Erythroblast (primary cell): ENCODE measurements at regions not wholly inside any gene's neighbourhood (a gene's known extent, or its start where the extent isn't known, plus 50 kb on each side); places are given as distances from the start of the nearest gene placed in this dataset.

ENCODE experiments used
- DNase-seq, 2 experiments: peaks; one replicate each; lab custom pipeline; 2025; lab: John Stamatoyannopoulos, UW
- GATA1 ChIP-seq: IDR thresholded peaks from 2 replicates; pipeline ENCODE4 v1.6.1; 2011; ENCODE audit warnings: low read depth, mild to moderate bottlenecking, control low read depth, low read length, moderate library complexity
- POLR2A ChIP-seq: IDR thresholded peaks from 2 replicates; pipeline ENCODE4 v1.6.1; 2011; ENCODE audit warnings: mild to moderate bottlenecking, low read length

DNA sequence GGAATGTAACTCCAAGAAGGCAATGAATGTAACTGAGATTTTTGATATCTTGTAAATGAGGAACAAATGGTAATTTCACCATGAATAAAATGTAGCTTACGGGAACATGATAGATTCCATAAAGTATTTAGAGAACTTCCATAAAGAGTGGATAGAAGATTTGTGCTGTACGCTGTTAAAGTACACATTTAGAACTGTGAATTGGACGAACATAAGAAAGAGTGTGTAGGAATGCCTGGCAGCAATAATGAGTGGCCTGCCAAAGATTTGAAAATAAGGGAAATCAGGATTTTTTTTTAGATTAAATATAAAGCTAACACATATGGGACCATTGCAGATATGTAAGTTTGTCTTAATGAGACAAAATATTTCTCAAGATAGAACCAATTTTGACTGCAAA, 1153.3 kb upstream of the EYS start:
- TF ChIP-seq POLR2A (no peak), GATA1 (no peak)
- DNase-seq, result no peak

DNA sequence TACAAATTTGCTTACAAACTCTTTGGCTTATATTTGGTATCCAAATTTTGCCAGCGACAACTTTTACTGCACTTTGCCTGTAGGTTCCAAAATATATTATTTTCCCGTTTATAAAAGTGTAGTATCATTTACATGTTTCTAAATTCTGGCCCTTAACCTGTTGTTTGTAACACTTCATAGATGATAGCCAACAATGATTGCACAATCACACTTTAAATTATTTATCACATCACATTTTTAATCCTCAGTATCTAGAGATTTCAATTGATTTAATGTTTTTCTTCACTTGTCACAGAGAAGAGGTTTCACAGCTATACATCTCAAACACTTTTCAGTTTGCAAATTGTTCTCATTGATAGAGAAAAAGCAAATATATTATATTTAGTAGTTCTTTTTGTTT, 1151.2 kb upstream of the EYS start:
- DNase-seq, result no peak
- TF ChIP-seq GATA1 (no peak), POLR2A (no peak)

DNA sequence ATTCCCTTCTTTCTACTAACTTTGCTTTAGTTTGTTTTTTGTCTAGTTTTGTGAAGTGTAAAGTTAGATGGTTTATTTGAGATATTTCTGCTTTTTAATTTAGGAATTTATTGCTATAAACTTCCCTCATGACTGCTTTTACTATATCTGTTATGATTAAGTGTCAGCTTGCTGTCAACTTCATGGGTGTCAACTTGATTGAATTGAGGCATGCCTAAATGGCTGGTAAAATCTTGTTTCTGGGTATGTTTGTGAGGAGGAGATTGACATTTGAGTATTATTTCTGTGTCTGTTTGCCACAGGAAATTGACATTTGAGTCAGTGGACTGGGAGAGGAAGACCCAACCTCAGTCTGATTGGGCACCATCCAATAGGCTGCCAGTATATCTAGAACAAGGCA, 1147.0 kb upstream of the EYS start:
- no peak for DNase-seq
- no peak for TF ChIP-seq GATA1
- TF ChIP-seq POLR2A, result no peak

DNA sequence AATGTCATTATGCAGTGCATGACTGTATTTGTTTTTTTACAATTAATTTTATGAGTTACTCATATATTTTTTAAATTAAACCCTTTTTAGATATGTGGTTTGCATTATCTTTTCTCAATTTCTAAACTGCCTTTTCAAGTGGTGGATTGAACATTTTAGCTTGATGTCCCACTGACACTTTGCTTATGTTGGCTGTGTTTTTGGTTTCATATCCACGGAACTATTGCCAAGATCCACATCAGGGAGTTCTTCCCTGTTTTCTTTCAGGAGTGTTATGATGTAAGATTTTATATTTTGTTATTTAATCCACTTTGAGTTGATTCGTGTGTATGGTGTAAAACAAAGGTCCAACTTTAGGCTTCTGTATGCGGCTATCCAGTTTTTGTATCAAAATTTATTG, 1144.9 kb upstream of the EYS start:
- no peak for DNase-seq
- TF ChIP-seq GATA1 (no peak), POLR2A (no peak)

DNA sequence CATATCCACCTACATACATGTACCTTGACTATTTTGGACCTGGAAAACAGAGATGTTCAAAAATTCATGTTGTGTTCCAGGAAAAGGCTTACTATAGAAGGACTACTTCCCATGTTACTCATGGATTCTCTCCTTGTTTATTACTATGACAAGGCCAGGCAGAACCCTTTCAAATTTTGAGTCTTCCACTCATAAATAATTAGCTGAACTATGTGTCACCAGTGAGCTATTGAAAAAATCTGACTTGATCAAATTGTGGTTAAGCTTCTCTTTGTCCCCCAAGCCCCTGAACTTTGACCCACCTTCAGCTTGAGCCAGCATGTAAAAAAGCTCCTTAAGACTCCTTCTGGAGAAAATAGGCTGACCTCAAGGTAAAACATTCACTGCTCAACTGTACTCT, 1142.8 kb upstream of the EYS start:
- TF ChIP-seq POLR2A (no peak), GATA1 (no peak)
- DNase-seq, result no peak

DNA sequence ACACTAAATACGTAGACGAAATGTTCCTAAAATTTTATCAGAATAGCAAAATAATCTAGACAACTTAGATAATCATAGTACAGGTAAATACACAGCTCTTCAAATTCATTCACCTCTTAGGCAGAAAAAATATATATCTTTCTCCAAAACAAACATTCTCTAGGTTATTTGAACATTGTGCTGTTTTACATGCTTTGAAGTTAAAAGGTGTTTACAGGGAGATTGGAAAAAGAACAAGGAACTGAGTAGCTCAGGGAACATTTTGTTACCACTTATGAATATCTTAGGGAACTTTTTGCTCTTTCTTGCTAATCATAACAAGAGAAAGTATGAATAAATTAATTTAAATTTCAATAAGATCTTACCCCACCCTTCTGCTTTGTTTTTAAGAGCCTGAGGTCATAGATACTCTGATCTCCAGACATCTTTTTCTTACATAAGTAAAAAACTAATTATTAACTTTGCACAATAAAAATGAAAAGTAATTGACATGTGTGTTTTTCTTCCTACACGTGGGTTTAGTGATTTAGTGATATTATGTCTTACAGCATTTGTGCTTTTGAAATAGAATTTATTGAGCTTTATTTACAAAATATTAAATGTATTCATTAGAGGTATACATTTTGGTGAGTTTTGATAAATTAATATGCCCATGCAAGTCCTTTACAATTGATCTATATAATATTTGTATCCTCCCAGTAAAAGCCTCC, 1141.4 kb upstream of the EYS start:
- TF ChIP-seq GATA1 (no peak), POLR2A (no peak)

DNA sequence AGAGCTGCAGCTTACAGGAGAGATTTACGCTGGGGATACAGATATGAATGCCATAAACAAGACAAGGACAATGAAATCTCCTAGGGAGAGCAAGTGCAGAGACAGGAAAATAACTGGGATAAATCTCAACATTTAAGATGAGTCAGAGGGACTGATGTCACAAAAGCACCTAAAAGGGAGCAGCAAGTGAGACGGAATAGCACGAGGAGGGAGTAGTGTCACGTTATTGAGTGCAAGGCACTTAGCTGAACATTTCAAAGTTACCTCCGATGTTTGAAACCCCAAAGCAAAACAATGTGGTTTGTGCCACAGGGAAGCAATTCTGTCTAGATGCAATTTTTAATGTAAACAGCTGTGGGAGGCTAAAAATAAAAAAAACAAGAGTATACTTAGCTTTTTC, 1131.7 kb upstream of the EYS start:
- no peak for DNase-seq
- TF ChIP-seq POLR2A (no peak), GATA1 (no peak)

More for the DNA sequence above, 1141.4 kb upstream of the EYS start:
- DNase-seq, result no peak

DNA sequence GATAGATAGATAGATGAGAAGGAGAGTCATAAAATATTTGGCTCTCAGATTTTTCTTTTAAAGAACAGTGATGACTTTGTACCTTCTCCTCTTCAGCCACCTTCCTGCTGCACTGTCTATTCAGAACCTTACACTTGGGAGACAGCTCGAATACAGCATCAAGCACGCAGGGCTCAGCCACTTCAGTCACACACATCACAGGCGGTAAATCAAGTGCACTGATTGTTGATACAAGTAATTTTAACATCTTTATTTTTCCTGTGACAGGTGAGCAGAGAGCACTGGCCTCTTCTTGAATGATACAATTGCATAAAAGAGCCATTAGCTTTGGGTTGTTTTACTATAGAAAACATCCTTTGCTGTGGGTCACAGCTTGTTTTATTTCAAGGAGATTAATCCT, 1118.5 kb upstream of the EYS start:
- no peak for DNase-seq
- TF ChIP-seq GATA1 (no peak), POLR2A (no peak)

DNA sequence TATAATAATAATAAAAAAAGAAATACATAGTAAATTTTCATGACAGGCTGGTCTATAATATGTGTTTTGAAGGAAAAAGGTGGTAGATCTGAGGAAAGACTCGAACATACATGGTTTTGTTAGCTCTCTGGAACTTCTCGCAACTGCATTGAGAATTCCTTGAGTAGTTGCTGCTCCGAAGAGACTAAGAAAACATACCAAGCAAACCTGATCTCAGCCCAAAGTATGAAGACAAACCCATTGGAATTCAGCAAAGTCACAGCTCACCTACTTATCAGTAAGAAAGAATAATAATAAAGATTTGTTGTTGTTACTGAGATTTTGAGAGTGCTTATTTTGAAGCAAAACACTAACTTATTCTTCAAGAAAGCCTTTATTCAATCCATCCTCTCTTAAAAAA, 1107.1 kb upstream of the EYS start:
- DNase-seq, result no peak
- TF ChIP-seq POLR2A (no peak), GATA1 (no peak)

DNA sequence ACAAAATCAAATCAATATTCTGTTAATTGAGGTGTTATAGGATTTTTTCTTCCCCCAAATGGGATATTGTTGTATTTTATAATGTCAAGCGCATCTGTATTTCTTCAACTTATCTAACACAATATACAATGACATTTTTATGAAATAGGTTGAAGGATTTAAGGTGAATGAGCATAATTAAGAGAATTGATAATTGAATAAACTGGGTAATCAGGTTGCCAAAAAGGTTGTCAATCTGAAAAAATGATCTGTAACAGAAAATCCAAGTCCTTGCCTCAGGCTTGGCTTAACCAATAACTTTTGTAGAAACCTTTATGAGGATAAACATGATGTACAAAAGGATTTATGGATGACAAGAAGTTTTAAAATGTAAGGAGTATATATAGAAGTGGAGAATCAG, 1101.7 kb upstream of the EYS start:
- no peak for DNase-seq

DNA sequence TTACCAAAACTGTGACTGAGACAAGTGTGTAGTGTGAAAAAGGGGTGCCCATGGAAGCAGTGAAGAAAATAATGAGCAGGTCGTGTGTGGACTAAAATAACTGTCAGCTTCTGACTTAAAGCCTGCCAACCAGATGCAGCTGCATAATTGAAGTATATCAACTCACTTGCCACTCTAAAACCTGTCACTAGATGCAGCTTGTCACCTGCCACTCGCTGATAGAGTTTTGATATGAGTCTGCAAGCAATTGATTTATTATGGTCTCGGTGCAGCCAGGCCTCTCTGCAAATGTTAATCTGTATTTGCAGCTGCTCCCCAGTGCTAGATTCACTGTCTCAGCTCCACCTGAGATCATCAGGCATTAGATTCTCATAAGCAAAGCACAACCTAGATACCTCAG, 1090.0 kb upstream of the EYS start:
- no peak for DNase-seq
- TF ChIP-seq POLR2A (no peak), GATA1 (no peak)

More for the DNA sequence above, 1101.7 kb upstream of the EYS start:
- no peak for TF ChIP-seq POLR2A
- TF ChIP-seq GATA1, result no peak

DNA sequence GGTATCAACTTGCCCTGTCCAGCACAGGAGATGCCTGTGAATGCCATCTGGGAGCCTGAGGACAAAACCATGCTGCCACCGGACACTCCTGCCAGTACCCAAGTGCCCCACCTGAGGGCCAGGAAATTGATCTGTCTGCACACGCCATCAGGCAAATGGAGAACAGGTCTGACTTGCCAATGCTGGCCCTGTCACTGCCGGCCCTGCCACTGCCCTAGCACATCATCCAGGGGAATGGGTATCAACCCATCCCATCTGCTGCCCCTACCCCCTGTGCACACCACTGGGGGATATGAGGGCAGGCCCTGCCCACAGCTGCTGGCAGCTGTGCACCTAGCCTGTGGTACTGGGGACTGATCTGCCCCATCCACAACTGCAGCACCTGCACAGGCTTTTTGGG, 1081.6 kb upstream of the EYS start:
- no peak for TF ChIP-seq POLR2A

DNA sequence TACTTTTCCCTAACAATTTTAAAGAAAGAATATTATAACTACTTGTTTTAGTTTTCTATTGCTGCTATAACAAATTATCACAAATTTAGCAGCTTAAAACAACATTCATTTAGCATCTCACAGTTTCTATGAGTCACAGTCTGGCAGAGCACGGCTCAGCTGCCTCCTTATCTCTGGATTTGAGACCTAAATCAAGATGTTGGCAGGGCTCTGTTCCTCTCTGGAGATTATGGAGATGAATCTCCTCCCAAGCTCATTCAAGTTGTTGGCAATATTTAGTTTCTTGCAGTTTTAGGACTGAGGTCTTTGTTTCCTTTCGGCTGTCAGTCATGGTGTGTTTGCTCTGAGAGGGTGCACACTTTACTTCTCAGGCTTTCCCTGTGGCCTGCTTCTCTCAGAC, 1065.8 kb upstream of the EYS start:
- TF ChIP-seq POLR2A (no peak), GATA1 (no peak)
- no peak for DNase-seq

More for the DNA sequence above, 1081.6 kb upstream of the EYS start:
- no peak for DNase-seq

DNA sequence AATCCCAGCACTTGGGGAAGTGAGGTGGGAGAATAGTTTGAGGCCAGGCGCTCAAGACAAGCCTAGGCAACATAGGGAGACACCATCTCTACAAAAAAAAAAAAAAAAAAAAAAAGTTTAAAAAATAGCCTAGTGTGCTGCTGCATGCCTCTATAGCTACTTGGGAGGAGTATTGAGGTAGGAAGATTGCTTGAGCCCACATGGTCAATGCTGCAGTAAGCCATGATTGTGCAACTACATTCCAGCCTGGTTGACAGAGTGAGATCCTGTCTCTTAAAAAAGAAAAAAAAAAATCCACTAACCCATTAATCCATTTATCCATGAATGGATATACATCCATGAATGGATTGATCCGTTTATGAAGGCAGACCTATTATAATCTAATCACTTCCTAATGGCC, 1064.6 kb upstream of the EYS start:
- no peak for TF ChIP-seq POLR2A
- TF ChIP-seq GATA1, result no peak
- no peak for DNase-seq

DNA sequence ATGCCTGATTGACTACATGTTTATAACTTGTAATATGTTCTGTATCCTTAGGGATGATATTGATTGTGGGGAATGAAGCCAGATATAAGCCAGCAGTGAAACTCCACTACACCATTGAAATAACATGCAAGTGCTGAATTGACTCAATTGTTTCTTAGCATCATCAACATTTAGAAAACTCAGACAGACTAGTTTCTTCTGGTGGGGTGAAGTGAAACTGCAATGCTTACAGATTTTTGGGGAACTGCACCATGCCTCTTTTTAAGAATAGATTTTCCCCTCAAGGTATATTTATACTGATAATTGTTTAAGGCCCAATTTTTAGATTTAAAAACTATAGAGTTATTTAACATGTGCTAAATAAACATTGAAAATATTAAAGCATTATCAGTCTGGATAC, 1044.6 kb upstream of the EYS start:
- no peak for DNase-seq
- TF ChIP-seq GATA1 (no peak), POLR2A (no peak)
